CD4-positive, alpha-beta T cell (primary cell): ENCODE measurements at regions not wholly inside any gene's neighbourhood (a gene's known extent, or its start where the extent isn't known, plus 50 kb on each side); places are given as distances from the start of the nearest gene placed in this dataset.

Source experiments
- ATAC-seq: fragments of 200-7000 bp; cut with Tn5 transposase; one replicate; pipeline ENCODE4 v1.10.0; 2022; ENCODE audit warnings: mild to moderate bottlenecking; ENCODE audit not compliant: poor library complexity
- CTCF ChIA-PET: fragments of 350-600 bp; sonication (Branson Sonifier 250); formaldehyde crosslinking; loops from one replicate; lab custom pipeline; 2021; ENCODE audit warnings: antibody characterized with exemption, inconsistent platforms; lab: Charles Lee
- POLR2A ChIA-PET: fragments of 350-600 bp; sonication (Branson Sonifier 250); formaldehyde crosslinking; loops from one replicate; lab custom pipeline; 2021; ENCODE audit warnings: antibody characterized with exemption, inconsistent platforms; lab: Charles Lee
- DNase-seq, 14 experiments: peaks; one replicate each; pipeline ENCODE4 v3.0.0-alpha.2; 2013 to 2020; ENCODE audit warnings: mixed read lengths in 2 of 14
- H3K27ac ChIP-seq, 2 donors: one replicate each; pipeline versions ENCODE4 v1.5.1 to v1.7.0; 2013; ENCODE audit warnings: low read length in 2 of 2, low read depth in 1 of 2, mild to moderate bottlenecking in 1 of 2
- H3K27me3 ChIP-seq, 2 experiments: 1 replicate in 1 of 2; 2 replicates in 1 of 2; pipeline versions ENCODE4 v1.6.1 to v1.7.0; 2013; ENCODE audit warnings: low read length in 2 of 2, control low read depth in 1 of 2, mild to moderate bottlenecking in 1 of 2, moderate library complexity in 1 of 2; ENCODE audit not compliant: insufficient read depth in 2 of 2, control insufficient read depth in 1 of 2
- H3K36me3 ChIP-seq: one replicate; pipeline ENCODE4 v1.6.1; 2013; ENCODE audit warnings: low read length, control low read depth; ENCODE audit not compliant: insufficient read depth
- H3K4me1 ChIP-seq: one replicate; pipeline ENCODE4 v1.6.1; 2013; ENCODE audit warnings: low read length, control low read depth; ENCODE audit not compliant: insufficient read depth
- H3K4me3 ChIP-seq: one replicate; pipeline ENCODE4 v1.5.1; 2013; ENCODE audit warnings: mild to moderate bottlenecking, low read length, moderate library complexity
- H3K9me3 ChIP-seq, 2 experiments: 1 replicate in 1 of 2; 2 replicates in 1 of 2; pipeline versions ENCODE4 v1.6.1 to v1.7.0; 2013; ENCODE audit warnings: low read length in 2 of 2, mild to moderate bottlenecking in 2 of 2, control low read depth in 1 of 2, moderate library complexity in 1 of 2; ENCODE audit not compliant: control insufficient read depth in 1 of 2, insufficient read depth in 1 of 2
- H3K27ac Mint-ChIP-seq: one replicate; pipeline ENCODE4 v1.8.0; 2020; ENCODE audit warnings: mixed read lengths
- H3K27me3 Mint-ChIP-seq: one replicate; pipeline ENCODE4 v1.8.0; 2021; ENCODE audit warnings: mixed read lengths
- H3K36me3 Mint-ChIP-seq: one replicate; pipeline ENCODE4 v1.8.0; 2021; ENCODE audit warnings: low read depth, mixed read lengths
- H3K4me1 Mint-ChIP-seq: one replicate; pipeline ENCODE4 v1.8.0; 2021; ENCODE audit warnings: low read depth, mixed read lengths
- H3K4me3 Mint-ChIP-seq: one replicate; pipeline ENCODE4 v1.8.0; 2020; ENCODE audit warnings: mild to moderate bottlenecking, mixed read lengths
- H3K9me3 Mint-ChIP-seq: one replicate; pipeline ENCODE4 v1.8.0; 2020; ENCODE audit warnings: mixed read lengths
- CTCF ChIP-seq: fragments of 200-600 bp; IDR thresholded peaks from one replicate; pipeline ENCODE4 v1.8.0; 2022; ENCODE audit warnings: antibody characterized with exemption, mild to moderate bottlenecking
- intact Hi-C, 2 experiments: fragments of 100-400 bp; cut with DNase I in 1 of 2; cut with micrococcal nuclease in 1 of 2; formaldehyde crosslinking; loops; one replicate each; pipeline versions ENCODE4 v1.15.1 to v1.9.0; 2023 to 2025; cut with DNase I, micrococcal nuclease

DNA sequence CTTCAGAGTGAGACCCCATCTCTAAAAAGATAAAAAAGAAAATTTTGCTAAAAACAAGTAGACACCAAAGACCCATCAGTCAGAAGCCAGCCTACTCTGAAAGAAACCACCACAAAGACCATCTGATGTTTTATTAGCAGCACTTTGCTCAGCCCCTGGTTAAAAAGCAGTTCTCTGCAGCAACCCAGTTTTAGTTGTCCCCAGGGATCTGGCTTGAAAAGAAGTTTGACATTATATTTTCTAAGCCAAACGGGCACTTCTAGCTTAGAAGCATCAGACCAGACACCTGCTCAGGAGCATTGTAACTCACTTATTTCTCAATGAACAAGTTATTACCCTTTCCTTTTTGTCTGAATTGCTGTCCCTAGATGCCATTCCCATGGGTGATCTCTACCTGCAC lies 164.2 kb upstream of the ETAA1 start:
- no peak overlapping the region for H3K27ac ChIP-seq
- intact Hi-C loops: no loop called here
- no peaks in the 10 kb centered on the region for H3K36me3 ChIP-seq
- CTCF ChIA-PET: no interaction called here
- no peaks in the 10 kb centered on the region for H3K36me3 Mint-ChIP-seq
- H3K4me3 Mint-ChIP-seq: no peak overlapping the region
- DNase-seq (no peak), ATAC-seq (no peak)
- H3K9me3 Mint-ChIP-seq: no peaks in the 10 kb centered on the region
- no peak overlapping the region for H3K4me3 ChIP-seq
- H3K4me1 Mint-ChIP-seq: no peaks in the 10 kb centered on the region
- no peak for TF ChIP-seq CTCF
- no peaks in the 10 kb centered on the region for H3K27me3 ChIP-seq
- no peaks in the 10 kb centered on the region for H3K27me3 Mint-ChIP-seq
- POLR2A ChIA-PET: no interaction called here
- H3K4me1 ChIP-seq: no peaks in the 10 kb centered on the region
- no peak overlapping the region for H3K27ac Mint-ChIP-seq
- H3K9me3 ChIP-seq: no peaks in the 10 kb centered on the region

- Mint-ChIP-seq H3K4me3 (no peak overlapping the region), H3K9me3 (no peaks in the 10 kb centered on the region), H3K36me3 (no peaks in the 10 kb centered on the region), H3K4me1 (no peaks in the 10 kb centered on the region), H3K27ac (no peak overlapping the region), H3K27me3 (peaks cover 5% of the 10 kb centered on the region)
- no peaks in the 10 kb centered on the region for H3K27me3 ChIP-seq
- H3K4me3 ChIP-seq: no peak overlapping the region
- TF ChIP-seq CTCF: no peak
- no peak overlapping the region for H3K27ac ChIP-seq
- CTCF ChIA-PET: no interaction called here
- POLR2A ChIA-PET: no interaction called here
- H3K36me3 ChIP-seq: no peaks in the 10 kb centered on the region
- intact Hi-C loops: no loop called here
- no peak for ATAC-seq
- no peaks in the 10 kb centered on the region for H3K4me1 ChIP-seq
- DNase-seq: no peak
- H3K9me3 ChIP-seq: no peaks in the 10 kb centered on the region
Observed at GRCh38 chr2:67234440-67234839, 162.7 kb upstream of the ETAA1 start.

DNA sequence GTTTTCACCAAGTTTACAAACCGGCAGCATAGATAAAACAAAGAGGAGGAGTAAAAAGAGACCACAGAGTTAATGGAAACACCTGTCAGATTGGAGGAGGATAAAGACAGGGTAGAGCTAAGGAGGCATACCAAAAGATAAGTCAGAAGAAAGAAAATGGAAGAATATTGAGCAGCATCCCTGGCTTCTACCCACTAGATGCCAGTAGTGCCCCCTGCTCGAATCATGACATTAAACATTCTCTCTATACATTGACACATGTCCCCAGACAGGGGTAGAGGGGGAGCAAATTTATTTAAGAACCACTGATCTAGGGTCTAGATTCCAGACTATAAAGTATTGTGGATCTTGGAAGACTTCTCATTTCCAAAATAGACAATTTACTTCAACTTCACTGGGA lies 159.8 kb upstream of the ETAA1 start:
- no peaks in the 10 kb centered on the region for H3K4me1 Mint-ChIP-seq

More for the DNA sequence above, 159.8 kb upstream of the ETAA1 start:
- no peaks in the 10 kb centered on the region for H3K9me3 Mint-ChIP-seq
- no peak for TF ChIP-seq CTCF
- no peak overlapping the region for H3K27ac Mint-ChIP-seq
- intact Hi-C loops: no loop called here
- H3K27me3 ChIP-seq: no peaks in the 10 kb centered on the region
- H3K4me3 ChIP-seq: no peak overlapping the region
- DNase-seq: no peak
- H3K4me3 Mint-ChIP-seq: no peak overlapping the region
- H3K36me3 ChIP-seq: no peaks in the 10 kb centered on the region
- H3K36me3 Mint-ChIP-seq: no peaks in the 10 kb centered on the region
- ChIA-PET CTCF (no interaction called here), POLR2A (no interaction called here)
- no peaks in the 10 kb centered on the region for H3K4me1 ChIP-seq
- ATAC-seq: no peak
- peaks cover 5% of the 10 kb centered on the region for H3K27me3 Mint-ChIP-seq
- H3K9me3 ChIP-seq: no peaks in the 10 kb centered on the region
- no peak overlapping the region for H3K27ac ChIP-seq
